ENCODE measurements at regions not wholly inside any gene's neighbourhood (a gene's known extent, or its start where the extent isn't known, plus 50 kb on each side); places are given as distances from the start of the nearest gene placed in this dataset.

GRCh38 chr22:48968201-48968959 lies 859.3 kb downstream of the BRD1 start:
- no peak for TF ChIP-seq POLR2AphosphoS5 (IDR thresholded peaks at IDR 0.05; ENCODE audit: borderline replicate concordance, low read depth, low read length)
- TF ChIP-seq EZH2 (IDR thresholded peaks at IDR 0.05): no peak
